OCI-LY1 (cell line): ENCODE measurements at regions not wholly inside any gene's neighbourhood (a gene's known extent, or its start where the extent isn't known, plus 50 kb on each side); places are given as distances from the start of the nearest gene placed in this dataset.

Experiments used
- CTCF ChIP-seq: fragments of 200-600 bp; sonication (generic), shearing (Covaris generic); IDR thresholded peaks from 2 replicates; pipeline ENCODE4 v1.5.1; 2017; ENCODE audit warnings: mild to moderate bottlenecking, antibody characterized with exemption, low read length, moderate library complexity, mixed read lengths
- EZH2 ChIP-seq: fragments of 200-600 bp; sonication (generic), shearing (Covaris generic); IDR thresholded peaks from 2 replicates; pipeline ENCODE4 v1.8.0; 2017; ENCODE audit warnings: borderline replicate concordance, mixed run types, mild to moderate bottlenecking, antibody characterized with exemption, low read length, moderate library complexity, mixed read lengths

GRCh38 chr14:27370074-27370473 lies 772.2 kb upstream of the NOVA1 start:
- no peak for TF ChIP-seq CTCF
- no peak for TF ChIP-seq EZH2
